GM12878 (cell line): ENCODE measurements at regions not wholly inside any gene's neighbourhood (a gene's known extent, or its start where the extent isn't known, plus 50 kb on each side); places are given as distances from the start of the nearest gene placed in this dataset.

Source experiments
- ATAC-seq: fragments of 200-7000 bp; cut with Tn5 transposase; 3 replicates; pipeline ENCODE4 v1.9.1; 2020; ENCODE audit warnings: mild to moderate bottlenecking, moderate library complexity
- BruUV-seq: library from RNA; stranded (reverse); fragments of 400-500 nt; replicated peaks from 2 replicates; lab custom pipeline; 2021; lab: Mats Ljungman, UMichigan
- CTCF ChIA-PET: fragments of 300-600 bp; sonication (Branson Sonifier 250); formaldehyde crosslinking; extraction: SDS; loops from one replicate; lab custom pipeline; 2021; ENCODE audit warnings: inconsistent platforms; lab: Yijun Ruan, JAX
- POLR2A ChIA-PET: fragments of 350-600 bp; formaldehyde crosslinking; extraction: SDS; loops from one replicate; lab custom pipeline; 2021; ENCODE audit warnings: inconsistent platforms; lab: Charles Lee
- RAD21 ChIA-PET: fragments of 300-600 bp; sonication (Branson Sonifier 250); formaldehyde crosslinking; loops from one replicate; lab custom pipeline; 2023; ENCODE audit warnings: antibody characterized with exemption; ENCODE audit not compliant: unreplicated experiment; lab: Charles Lee
- SMC1A ChIA-PET: fragments of 300-600 bp; sonication (Branson Sonifier 250); formaldehyde crosslinking; loops from one replicate; lab custom pipeline; 2023; ENCODE audit not compliant: unreplicated experiment, uncharacterized antibody; lab: Charles Lee
- DNase-seq: peaks from one replicate; pipeline ENCODE4 v3.0.0-alpha.2; 2011; ENCODE audit warnings: low read depth, low spot score
- FAIRE-seq: peaks from 3 replicates; lab custom pipeline; 2011; peaks lifted over from hg19 to GRCh38; lab: Jason Lieb, UNC
- H2AFZ ChIP-seq: 2 replicates; pipeline ENCODE4 v1.6.0; 2011; ENCODE audit warnings: low read depth, low read length, control low read depth; ENCODE audit not compliant: control insufficient read depth
- H3K27ac ChIP-seq: 2 replicates; pipeline ENCODE4 v1.5.1; 2011; ENCODE audit warnings: control low read depth; ENCODE audit not compliant: control insufficient read depth, insufficient read depth
- H3K27me3 ChIP-seq, 2 experiments: replicated peaks in 1 of 2; 2 replicates each; pipeline versions ENCODE4 v1.6.0 to v1.6.1; 2011; ENCODE audit warnings: low read length in 1 of 2; ENCODE audit not compliant: control insufficient read depth in 2 of 2, insufficient read depth in 2 of 2
- H3K36me3 ChIP-seq, 2 experiments: 2 replicates each; pipeline ENCODE4 v1.5.1; 2011; ENCODE audit warnings: low read length in 1 of 2; ENCODE audit not compliant: control insufficient read depth in 2 of 2, insufficient read depth in 2 of 2
- H3K4me1 ChIP-seq: 2 replicates; pipeline ENCODE4 v1.6.1; 2011; ENCODE audit warnings: mild to moderate bottlenecking, low read length, moderate library complexity, mixed read lengths; ENCODE audit not compliant: control insufficient read depth, insufficient read depth
- H3K4me2 ChIP-seq: 2 replicates; pipeline ENCODE4 v1.6.0; 2011; ENCODE audit warnings: control low read depth; ENCODE audit not compliant: control insufficient read depth, insufficient read depth
- H3K4me3 ChIP-seq: fragments of 200-600 bp; sonication (generic); 2 replicates; pipeline ENCODE4 v1.5.1; 2016
- H3K79me2 ChIP-seq: 2 replicates; pipeline ENCODE4 v1.6.0; 2011; ENCODE audit warnings: low read length; ENCODE audit not compliant: control insufficient read depth, insufficient read depth
- H3K9ac ChIP-seq: 2 replicates; pipeline ENCODE4 v1.8.0; 2011; ENCODE audit warnings: low read length, control low read depth, mixed read lengths; ENCODE audit not compliant: control insufficient read depth, insufficient read depth
- H3K9me3 ChIP-seq: replicated peaks from 3 replicates; pipeline ENCODE4 v1.5.1; 2011; ENCODE audit warnings: mild to moderate bottlenecking, low read length; ENCODE audit not compliant: control insufficient read depth, insufficient read depth
- H4K20me1 ChIP-seq: 2 replicates; pipeline ENCODE4 v1.6.0; 2011; ENCODE audit not compliant: control insufficient read depth, insufficient read depth
- BHLHE40 ChIP-seq, 2 experiments: fragments of 450-650 bp in 1 of 2; IDR thresholded peaks; 2 replicates each; pipeline ENCODE4 v1.6.1; 2011 to 2017; ENCODE audit warnings: low read depth in 2 of 2, borderline replicate concordance in 1 of 2, improper control_type of control experiment in 1 of 2, low read length in 1 of 2, mild to moderate bottlenecking in 1 of 2
- CBX3 ChIP-seq: fragments of 200-600 bp; sonication (generic); IDR thresholded peaks from 2 replicates; pipeline ENCODE4 v1.6.1; 2016; ENCODE audit warnings: low read depth, borderline replicate concordance
- NKRF ChIP-seq: fragments of 450-650 bp; conservative IDR thresholded peaks from 2 replicates; pipeline ENCODE4 v1.6.1; 2017; ENCODE audit warnings: mild to moderate bottlenecking, moderate library complexity
- SUPT20H ChIP-seq: IDR thresholded peaks from 2 replicates; pipeline ENCODE4 v1.6.1; 2011; ENCODE audit warnings: low read depth, mild to moderate bottlenecking, low read length, moderate library complexity, borderline replicate concordance; ENCODE audit not compliant: control insufficient read depth
- YBX1 ChIP-seq: fragments of 450-650 bp; IDR thresholded peaks from 2 replicates; pipeline ENCODE4 v1.6.1; 2016; ENCODE audit warnings: antibody characterized with exemption
- WGBS: methylation state at CpG from one replicate; pipeline ENCODE4 v1.1.6; 2016; ENCODE audit warnings: low lambda C conversion rate; ENCODE audit not compliant: insufficient replicate concordance, insufficient coverage; ENCODE audit errors: missing lambda C conversion rate; 5-methylcytosine and 5-hydroxymethylcytosine counted together
- in situ Hi-C: fragments of 300-500 bp; cut with MboI; formaldehyde crosslinking; loops from 9 replicates; pipeline ENCODE4 v1.14.3; 2018; ENCODE audit warnings: mixed read lengths
- intact Hi-C: fragments of 100-400 bp; cut with micrococcal nuclease; formaldehyde crosslinking; loops from one replicate; pipeline ENCODE4 v1.14.2; 2022; ENCODE audit not compliant: unreplicated experiment

- H3K9ac ChIP-seq: no peak overlapping the region
- H3K27me3 ChIP-seq: no peaks in the 10 kb centered on the region
- DNase-seq: no peak
- in situ Hi-C loops (no loop called here), intact Hi-C loops (no loop called here)
- no peak for ATAC-seq
- SMC1A ChIA-PET: interaction anchor here (1.6 kb wide), 1 partner anchor 12 kb away, joined by 4 read pairs; no protein-coding TSS in a partner anchor
- H3K36me3 ChIP-seq: no peaks in the 10 kb centered on the region
- no peaks in the 10 kb centered on the region for H3K79me2 ChIP-seq
- H3K4me3 ChIP-seq: no peak overlapping the region
- H3K9me3 ChIP-seq: no peaks in the 10 kb centered on the region
- TF ChIP-seq CBX3 (no peak), SUPT20H (no peak)
- RAD21 ChIA-PET: no interaction called here
- no peak for FAIRE-seq
- H3K4me1 ChIP-seq: no peaks in the 10 kb centered on the region
- POLR2A ChIA-PET: no interaction called here
- H2AFZ ChIP-seq: no peak overlapping the region
- H3K4me2 ChIP-seq: no peak overlapping the region
- 56% methylated on average over 3 of the region's 3 CpGs for WGBS
- CTCF ChIA-PET: interaction anchor here (1.2 kb wide), 1 partner anchor 121 kb away, joined by 3 read pairs; no protein-coding TSS in a partner anchor
- no peak overlapping the region for H3K27ac ChIP-seq
- no TSS peak for BruUV-seq
- H4K20me1 ChIP-seq: no peaks in the 10 kb centered on the region
Observed at GRCh38 chr17:55634702-55635101, 88.0 kb downstream of the TMEM100 start.

- ChIA-PET SMC1A (no interaction called here), POLR2A (no interaction called here), RAD21 (no interaction called here), CTCF (interaction anchor here (1.5 to 2.7 kb wide), 2 partner anchors 9 to 15 kb away, joined by 3 to 10 read pairs; no protein-coding TSS in a partner anchor)
- Histone ChIP-seq H3K79me2 (no peaks in the 10 kb centered on the region), H4K20me1 (no peaks in the 10 kb centered on the region), H3K27me3 (no peaks in the 10 kb centered on the region), H3K4me1 (no peaks in the 10 kb centered on the region), H3K4me2 (no peak overlapping the region), H3K9ac (no peak overlapping the region), H2AFZ (no peak overlapping the region), H3K27ac (no peak overlapping the region), H3K4me3 (no peak overlapping the region), H3K36me3 (no peaks in the 10 kb centered on the region), H3K9me3 (no peaks in the 10 kb centered on the region)
- in situ Hi-C loops (no loop called here), intact Hi-C loops (no loop called here)
- FAIRE-seq: no peak
- no TSS peak for BruUV-seq
- DNase-seq: no peak
- no peak for ATAC-seq
- TF ChIP-seq BHLHE40 (IDR thresholded peaks at IDR 0.05; ENCODE audit: borderline replicate concordance in 1 of 2, low read depth in 2 of 2, low read length in 1 of 2): 0 out of 4 replicates have a peak, but pooled peaks of 1 of the 2 experiments have one; percentile 13
- TF ChIP-seq NKRF: no peak
- no peak for TF ChIP-seq YBX1
- WGBS: 41% methylated on average over 2 of the region's 2 CpGs
Observed at GRCh38 chr17:55632893-55633292, 89.8 kb downstream of the TMEM100 start.
